ENCODE measurements at regions not wholly inside any gene's neighbourhood (a gene's known extent, or its start where the extent isn't known, plus 50 kb on each side); places are given as distances from the start of the nearest gene placed in this dataset.

DNA sequence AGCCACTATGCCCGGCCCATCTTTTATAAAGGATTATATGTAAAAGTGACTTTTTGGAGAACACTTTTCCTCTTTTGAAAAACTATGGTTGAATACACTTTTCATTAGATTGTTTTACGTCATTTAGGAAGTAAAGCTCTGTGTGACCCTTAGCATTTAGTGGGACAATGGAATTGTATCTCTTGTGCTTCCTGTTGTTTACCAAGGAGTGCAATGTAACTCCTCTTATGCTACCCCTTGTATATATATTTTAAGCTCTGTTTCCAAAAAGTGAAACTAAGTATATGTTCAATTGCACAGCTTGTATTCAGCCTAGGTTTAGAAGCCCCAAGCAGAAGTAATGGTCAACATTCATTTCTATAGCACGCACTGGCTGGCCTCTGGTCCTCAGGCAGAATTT lies 183.1 kb upstream of the CITED2 start:
- DNase-seq: no peak

DNA sequence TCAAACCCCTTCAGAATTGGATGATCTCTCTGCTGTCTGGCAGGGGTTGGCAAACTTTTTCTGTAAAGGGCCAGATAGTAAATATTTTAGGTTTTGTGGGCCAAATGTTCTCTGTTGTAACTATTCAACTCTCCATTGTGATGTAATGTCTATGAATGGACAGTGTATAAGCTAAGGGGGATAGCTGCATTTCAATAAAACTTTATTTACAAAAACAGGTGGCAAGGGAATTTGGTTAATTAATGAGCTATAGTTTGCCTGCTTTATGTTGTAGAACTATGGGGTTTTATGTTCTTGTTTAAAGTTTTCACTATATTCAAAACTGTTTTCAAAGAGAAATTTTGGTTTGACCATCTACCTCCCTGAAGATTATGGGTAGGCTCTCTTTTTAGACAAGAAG lies 182.1 kb upstream of the CITED2 start:
- no peak for DNase-seq

DNA sequence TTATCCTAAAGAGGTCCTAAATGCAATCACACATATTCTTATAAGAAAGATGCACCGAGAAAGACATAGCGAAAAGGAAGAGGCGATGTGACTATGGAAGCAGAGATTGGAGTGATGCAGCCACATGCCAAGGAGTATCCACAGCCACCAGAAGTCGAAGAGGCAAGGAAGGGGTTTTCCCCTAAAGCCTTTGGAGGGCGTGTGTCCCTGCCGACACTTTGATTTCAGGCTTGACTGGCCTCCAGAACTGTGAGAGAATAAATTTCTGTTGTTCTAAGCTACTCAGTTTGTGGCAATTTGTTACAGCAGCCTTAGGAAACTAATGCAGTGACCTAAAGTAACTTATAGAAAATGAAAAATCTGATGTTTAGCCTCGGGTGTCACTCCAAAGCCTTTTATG lies 179.5 kb upstream of the CITED2 start:
- DNase-seq: no peak

DNA sequence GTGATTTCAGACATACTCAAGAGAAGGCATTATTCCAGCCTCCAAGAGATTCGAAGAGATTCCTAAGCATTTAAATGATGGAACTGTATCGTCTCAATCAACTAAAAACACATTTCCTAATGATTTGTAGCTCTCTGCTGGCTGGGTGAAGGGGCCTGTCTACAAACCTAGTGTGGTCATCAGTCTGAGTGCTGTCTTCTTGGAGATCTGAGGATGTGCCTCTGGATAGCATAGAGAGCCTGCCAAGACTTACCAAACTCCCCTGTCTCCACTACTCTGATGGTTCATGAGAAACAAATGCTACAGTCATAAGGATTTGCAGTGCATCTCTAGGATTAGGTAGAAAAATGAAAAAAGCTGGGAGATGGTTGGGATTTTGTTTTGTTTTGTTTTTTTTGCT lies 176.9 kb upstream of the CITED2 start:
- DNase-seq: no peak

DNA sequence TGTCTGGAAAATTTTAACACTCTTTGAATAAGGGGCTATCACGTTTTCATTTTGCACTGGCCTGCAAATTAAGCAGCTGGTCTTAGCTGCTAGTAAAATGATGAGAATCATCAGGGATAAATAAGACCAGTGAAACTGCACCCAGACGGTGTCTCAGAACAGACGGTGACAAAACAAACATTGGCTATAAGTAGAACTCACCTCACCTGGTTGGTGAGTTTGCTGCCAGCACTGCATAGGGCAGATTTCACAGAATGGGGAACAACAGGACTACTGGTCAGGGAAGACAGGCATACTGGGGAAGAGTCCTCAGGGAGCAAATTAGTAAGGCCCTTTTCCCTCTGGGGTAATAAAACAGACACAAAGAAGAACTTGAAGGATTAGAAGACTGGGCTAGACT lies 175.9 kb upstream of the CITED2 start:
- no peak for DNase-seq

DNA sequence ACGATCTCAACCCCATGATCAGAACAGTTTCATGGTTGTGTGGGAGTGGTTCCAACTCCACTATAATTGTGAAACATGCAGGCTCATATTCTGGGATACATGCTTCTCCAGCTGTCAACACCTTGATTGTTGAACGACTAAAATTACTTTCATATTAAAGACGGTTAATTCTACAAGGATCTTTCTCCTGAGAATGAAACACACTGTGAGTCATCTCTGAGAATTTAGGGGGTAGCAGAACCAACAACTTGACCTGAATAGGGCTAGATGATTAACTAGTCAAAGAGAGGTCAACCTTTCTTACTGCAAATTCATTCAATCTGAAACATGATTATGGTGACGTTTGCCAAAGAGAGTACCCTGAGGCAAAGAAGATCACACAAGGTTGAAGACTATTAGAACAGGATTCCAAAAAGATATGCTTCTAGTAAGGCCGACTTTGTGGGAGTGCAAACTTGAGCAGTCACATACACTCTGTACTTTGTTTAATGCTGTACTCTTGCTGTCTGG lies 175.2 kb upstream of the CITED2 start:
- no peak for DNase-seq

DNA sequence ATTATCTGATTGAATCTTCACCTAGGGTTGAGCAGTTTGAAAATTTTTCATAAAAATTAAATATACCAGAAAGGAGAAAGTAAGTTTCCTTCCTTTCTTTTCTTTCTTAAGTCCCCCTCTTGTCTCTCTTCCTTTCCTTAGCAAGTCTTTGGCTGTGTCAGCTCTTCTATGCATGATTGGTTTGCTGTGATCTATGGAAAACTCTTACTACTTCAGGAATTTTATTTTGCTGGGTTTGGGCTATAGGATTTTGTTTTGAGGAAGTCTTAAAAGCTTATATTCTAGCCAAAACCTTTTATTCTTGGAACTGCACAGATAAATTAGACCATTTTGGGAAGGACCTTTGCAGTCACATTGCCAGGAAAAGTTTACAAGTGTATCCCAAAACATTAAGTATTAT lies 173.4 kb upstream of the CITED2 start:
- DNase-seq: no peak

DNA sequence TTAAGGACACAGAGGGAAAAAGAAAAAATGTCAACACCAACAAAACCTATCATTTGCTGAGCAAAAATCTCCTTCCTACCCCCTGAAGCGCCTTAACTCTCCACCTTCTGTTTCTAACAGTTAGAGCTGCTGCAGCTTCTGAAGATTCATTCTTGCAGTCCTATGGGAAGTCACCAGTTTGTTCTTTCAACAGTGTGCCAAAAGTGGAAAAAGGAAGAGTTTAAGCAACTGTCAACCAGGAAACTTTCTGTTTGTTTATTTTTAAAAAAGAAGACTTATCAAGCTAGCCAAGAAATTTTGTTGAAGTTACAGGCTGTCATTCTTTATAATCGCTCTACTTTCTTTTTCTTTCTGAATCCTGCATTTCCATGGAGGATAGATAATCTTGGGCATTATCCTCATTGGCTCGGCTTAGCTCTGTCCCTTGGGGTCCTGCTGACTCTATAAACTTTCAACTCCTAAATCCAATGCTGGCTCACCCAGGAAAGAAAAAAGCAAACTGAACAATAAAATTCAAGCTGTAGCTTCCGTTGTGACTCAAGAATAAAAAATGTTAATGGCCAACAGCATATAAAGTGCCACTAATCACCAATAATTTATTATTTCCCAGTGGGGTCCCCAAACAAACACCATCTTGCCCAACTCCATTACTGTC lies 172.8 kb upstream of the CITED2 start:
- peak; percentile 32 for DNase-seq

DNA sequence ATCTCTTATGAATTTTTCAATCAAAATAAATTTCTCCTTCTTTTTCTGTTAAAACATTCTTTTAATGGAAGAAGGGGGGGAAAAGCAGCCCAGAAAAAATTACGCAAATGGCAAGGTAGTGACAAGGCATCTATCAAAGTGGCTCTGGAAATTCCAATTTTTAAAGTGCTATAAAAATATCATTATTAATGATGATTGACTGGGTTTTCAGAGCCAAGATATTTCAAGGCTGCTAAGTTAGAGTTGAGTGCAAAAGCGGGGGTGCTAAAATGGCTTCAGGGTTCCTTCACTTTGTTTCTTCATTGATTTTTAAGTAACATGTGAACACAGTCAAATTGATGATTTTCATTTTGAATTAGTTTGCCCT lies 171.6 kb upstream of the CITED2 start:
- DNase-seq: no peak

DNA sequence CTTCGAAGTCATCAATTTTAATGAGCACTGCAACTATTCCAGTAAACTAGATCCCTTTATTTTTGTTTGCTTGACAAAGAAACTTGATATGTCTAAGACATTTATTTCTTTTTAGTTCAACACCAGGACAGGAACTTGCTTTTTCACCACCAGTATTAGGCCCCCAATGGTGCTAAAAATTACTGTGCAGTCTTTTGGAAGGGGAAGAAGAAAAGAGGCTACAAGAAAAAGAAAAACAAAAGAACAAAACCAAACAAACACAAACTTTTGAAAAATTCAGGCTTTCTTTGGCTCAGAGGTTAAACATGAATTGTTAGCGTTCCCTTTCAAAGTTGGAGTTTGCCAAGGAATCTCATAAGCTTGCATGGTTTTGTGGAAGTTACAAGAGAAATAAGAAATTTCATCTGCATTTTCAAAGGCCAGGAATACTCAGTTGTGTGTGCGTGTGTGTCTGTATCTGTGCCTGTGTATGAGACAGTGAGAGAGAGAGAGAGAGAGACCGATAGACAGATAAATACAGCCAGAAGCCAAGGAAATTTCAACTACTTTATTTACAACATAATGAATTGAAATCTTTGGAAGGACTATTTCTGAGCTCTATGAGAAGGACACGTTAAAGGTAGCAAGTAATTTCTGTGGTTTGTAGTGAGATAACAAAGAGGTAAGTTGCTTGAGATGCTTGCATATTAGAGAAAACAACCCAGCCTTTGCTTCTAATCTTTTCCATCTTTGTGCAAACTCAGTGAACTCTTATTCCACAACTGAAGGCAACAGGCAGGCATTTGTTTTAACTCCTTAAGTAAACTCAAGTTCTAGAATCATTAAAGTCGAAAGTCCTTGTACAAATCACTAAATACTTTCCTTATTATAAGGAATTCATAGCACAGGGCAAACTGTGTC lies 171.0 kb upstream of the CITED2 start:
- peak; percentile 37 for DNase-seq

DNA sequence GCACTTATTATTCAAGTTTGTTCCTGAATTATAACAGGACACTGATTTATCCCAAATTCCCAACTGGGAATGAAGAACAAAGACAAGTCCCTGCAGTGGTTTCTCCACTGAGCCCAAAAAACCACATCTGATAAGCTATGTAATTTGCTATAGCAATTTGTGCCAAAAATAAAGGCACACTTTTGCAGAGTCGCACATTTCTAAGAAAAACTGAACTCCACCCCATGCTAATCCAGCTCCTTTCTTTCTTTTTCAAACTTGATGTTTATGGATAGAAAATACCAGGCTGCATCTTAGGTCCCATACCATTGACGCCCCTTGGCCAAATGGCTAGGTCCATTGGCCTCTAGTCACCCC lies 170.2 kb upstream of the CITED2 start:
- DNase-seq: peak; percentile 71

DNA sequence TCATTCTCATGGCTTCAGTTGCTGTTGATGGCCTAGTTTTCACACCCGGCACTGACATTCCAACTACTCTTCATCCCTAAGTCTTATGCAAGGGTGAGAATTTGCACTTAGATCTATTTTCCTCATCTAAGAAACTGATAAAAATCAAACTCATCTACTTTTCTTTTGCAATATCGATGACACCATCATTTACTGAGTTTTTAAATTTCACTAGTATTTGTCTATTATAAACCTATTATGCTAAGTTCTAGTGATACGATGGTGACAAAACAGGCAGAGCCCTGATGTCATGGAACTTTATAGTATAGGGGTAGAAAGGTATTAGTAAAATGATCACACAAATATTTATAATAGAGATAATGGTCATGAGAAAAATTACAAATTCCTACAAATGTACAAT lies 167.9 kb upstream of the CITED2 start:
- no peak for DNase-seq

DNA sequence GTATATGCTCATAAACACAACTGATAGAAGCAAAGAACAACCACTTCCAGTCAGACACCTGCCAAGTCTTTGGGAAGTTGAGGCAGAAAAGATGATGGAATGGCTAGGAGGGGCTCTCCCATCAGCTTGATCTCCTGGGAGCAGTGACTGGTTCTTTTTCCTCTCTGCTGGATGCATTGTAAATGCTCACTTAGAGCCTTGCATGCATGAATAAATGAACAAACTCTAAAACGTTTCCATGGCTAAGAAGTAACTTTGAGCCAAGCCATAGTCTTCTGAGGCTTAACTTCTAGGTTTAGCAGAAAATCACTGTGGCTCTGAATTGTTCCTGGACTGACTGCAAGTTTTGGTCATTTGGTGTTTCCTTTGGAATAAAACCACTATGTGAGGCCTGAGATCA lies 166.4 kb upstream of the CITED2 start:
- DNase-seq: no peak

DNA sequence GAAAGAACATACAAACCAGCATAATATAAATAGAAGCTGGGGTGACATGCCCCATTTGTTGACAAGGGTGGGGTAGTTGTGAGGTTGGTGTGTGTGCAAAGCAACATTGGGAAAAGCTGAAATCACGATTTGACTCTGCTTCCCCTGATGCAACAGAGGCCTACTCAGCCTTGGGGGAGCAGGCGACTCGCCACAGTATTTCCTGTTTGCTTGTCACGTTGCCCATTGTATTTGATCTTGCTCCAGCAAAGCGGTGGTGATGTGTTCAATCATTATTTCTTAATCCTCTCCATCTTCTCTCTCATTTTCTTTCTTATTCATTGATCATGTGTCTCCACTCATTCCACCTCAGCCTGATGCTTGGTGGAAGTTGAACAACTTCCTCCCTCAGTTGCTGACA lies 165.8 kb upstream of the CITED2 start:
- no peak for DNase-seq

DNA sequence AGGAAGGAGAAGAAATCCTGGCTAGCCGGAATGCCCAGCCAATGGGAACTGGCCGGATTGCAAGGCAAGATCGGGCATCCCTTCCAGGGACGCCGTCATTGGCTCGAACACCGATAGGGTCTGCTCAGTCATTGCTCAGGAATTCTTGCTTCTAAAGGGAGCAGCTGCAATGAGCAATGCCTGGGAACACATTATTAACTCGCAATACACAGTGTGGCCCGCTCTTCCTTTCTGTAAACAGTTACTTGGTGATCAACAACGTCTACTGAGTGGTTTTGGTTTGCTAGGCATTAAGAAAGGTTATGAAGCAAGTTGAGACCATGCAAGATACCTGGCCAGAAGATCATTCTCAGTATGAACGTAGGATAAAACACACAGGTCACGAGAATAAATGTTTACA lies 165.4 kb upstream of the CITED2 start:
- no peak for DNase-seq

DNA sequence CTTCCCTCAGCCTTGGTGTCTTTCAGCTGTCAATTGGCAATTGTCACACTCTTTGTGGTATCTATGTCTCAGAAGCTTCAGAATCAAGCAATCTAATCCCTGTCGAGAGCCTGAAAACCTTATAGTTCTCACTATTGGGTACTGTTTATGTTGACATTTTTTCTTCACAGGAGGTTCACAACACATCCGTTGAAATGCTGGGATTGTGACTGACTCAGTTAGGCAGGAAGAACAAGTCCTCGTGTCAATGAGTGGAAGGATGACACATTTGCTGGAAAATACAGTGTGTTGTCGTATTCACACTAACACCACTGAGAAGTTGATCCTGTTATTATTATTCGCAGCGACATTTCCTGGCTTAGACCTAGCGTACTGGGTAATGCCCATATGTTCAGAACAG lies 163.9 kb upstream of the CITED2 start:
- no peak for DNase-seq

DNA sequence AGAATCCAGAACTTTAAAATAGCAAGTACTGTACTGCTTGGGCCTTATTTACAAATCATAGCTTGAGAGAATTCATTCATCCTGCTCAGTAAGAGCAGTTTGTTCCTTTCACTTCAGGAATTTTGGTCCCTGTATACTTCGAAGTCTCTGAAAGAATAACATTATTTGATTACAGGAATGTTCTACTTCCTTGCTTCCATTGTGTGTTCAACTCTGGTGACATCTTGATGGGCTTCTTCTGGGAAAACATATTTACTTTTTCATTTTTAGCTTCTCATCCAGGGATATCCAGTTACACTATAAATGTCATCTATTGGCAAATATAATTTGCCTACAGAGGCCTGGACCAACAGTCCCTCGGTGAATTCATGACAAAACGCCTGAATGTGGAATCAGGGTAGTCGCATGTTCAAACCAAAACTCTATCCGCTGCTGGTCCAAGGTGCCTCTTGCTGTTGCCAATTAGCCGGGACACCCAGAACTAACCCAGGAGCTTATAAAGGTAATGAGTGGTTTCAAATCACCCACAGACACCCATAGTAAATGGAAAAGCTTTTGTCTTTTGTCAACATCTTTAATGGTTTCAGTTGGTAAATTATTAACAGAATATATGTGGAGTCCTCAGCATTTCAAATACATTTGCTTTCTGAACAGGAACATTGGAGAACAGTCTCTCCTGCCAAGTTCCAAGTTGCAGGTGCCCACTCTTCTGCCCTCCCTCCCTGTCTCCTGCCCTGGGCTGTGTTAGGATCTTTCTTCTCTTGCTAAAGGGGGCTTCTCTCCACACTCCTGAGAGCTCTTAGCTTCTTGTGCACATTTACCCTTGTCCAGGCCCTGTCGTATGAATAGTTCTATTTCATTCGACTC lies 162.5 kb upstream of the CITED2 start:
- no peak for DNase-seq

DNA sequence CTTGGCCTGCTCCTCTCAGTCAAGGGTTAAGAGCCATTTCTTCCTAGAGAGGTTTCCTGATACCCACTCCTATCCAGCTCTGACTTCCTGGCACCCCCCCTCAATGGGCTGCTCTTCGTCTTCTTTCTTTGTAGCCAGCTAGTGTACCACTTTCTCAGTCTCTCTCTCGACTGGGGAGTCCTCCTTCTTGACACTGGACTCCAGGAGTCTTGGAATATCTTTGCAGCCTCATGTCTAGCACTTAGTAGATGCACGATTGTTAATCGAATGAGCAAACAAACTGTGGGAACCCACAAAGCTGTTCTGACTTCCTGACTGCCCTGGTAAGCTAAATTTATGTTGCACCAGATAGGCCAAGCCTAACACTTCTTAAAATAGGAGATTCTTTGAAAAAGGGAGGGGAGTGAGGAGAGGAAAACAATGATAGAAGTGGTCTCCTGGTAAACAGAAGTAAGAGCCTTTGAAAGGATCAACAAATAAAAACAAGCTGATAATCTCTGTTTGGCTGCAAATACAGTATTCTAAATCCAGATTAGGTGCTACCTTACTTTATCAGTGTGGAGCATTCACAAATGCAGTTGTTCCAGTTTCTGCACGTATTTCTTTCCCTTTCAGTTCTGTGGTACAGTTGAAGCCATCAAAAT lies 160.1 kb upstream of the CITED2 start:
- DNase-seq: peak; percentile 90

DNA sequence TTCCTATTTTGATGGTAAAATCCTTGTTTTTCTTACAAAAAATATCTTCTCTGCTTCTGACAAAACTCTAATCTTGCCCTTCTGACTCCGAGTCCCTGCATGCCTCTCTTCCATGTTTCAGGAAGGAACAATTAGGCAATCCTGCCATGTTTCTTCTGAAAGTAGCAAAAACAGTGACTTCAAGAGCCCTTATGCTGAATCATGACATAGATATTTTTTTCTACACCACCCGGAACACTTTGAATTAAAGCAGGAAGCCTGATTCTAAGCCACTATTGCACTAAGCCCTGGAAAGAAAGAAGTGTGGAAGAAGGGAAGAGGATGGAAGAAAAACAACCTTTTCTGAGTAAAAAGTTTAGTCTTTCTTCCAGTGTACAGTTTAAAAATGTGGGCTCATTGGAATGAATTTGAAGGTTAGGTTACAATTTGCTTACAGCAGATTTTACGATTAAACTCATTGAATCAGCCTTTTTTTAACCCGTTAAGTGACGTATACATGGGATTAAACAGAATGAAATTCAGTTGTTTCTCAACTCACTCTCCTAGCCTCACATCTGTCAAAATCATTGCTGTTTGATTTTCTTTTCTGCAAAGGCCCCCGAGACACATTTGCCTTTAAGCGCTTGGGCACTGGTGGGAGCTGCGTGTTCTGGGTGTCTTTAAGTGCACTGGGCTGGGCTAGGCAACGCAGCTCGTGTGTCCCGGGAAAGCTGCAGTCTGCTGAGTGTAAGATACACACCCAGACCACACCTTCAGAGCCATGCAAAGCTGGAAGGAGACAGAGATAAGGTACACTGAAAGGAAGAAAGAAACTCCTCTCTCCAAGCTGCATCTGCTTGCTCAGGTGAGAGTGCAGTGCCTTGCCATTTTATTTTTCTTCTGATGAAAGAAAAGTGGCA lies 159.4 kb upstream of the CITED2 start:
- DNase-seq: peak; percentile 83

DNA sequence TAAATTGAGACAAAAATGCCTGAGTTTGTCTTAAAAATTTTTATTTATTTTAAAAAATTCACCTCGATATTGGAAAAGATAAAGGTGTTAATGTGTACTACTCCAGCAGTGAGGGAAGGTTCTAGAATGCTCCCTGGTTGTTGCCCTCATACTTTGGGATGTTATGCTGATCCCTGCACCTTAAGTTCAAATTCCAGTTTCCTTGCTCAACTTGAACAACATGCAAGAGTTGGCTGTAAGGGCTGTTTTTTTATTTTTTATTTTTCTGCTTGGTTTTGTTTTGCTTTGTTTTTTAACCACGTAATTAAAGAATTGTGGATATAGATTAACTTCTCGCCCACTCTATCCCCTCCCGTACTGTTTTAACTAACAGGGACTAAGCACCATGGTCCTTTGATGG lies 158.7 kb upstream of the CITED2 start:
- DNase-seq: no peak

DNA sequence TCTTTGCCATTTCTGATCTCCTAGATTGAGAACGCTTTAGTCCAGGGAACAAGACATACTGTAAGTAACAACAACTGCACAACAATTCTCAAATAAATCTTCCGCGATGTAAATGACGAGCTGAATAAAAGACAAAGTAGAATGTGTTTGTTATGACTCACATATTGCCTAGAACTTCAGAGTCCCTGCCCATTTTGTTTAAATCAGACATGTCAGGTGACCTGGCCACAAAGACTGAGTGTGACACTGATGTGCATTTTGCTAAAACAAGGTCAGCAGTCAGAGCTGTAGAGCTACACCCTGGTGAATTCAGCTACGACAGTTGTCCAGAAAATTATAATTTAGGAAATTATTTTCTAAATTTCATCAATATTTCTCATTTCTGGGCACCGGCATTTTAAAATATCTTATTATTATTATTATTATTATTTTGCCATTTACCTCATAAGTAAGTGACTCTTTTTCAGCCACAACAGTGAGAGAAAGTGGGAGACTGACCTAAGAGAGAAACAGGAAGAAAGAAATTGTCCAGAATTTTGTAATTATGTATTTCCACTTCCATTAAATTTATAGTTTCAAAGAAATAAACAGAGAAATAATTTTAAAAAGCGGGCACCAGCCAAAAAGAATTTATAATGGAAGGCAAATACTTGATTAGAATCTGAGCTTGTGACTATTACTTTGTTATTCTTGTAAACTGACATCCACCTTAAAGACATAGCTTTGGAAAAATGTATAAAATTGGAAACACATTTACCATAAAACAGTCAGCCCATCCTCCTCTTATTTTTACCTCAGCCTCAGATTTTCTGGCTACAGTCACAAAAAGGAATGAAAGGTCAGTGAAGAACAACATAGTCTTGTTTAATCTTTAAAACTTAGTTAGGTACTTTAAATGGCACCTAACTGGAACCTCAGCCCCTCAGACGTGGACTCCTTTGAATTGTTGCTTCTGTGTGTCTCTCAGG lies 157.0 kb upstream of the CITED2 start:
- DNase-seq: peak; percentile 60

All from OCI-M1 (cell line).